CD4-positive, alpha-beta T cell treated with Interleukin-10 for 1 hour (primary cell): ENCODE measurements at regions not wholly inside any gene's neighbourhood (a gene's known extent, or its start where the extent isn't known, plus 50 kb on each side); places are given as distances from the start of the nearest gene placed in this dataset.

ENCODE experiments used
- DNase-seq: peaks from one replicate; pipeline ENCODE4 v3.0.0-alpha.2; 2020

DNA sequence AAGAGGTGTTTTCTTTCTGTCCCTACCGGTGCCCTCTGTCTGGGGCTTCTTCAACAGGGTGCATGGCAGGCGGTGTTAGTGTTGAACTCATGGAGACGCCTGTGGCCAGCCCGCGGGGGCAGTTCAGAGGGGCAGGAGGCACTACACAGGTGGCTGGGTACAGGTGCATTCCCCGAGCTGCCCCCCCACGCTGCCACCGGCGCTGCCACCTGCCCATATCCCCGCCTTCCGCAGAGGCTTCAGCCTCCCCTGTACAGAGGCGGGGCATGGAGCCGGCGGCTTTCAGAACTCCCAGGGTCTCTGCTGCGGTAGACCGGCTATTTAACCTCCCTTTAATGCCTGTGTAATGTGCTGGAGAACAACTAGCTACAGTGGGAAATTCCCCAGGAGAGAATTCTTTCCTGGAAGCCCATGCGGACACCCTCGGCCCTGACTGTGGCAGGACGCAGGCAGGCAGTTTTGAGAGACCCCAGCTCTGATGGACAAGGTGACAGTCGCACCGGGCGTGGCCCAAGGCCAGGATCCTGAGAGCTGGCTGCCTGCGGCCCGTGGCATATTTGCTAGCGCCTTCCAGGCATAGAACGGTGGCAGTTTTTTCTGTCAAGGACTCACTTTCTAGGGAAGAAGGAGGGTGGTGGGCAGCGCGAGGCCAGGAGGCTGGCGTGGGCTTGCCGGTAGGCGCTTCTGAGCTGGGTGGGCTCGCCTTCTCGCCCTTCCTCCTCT lies 53.7 kb upstream of the ZNF32 start:
- no peak for DNase-seq

DNA sequence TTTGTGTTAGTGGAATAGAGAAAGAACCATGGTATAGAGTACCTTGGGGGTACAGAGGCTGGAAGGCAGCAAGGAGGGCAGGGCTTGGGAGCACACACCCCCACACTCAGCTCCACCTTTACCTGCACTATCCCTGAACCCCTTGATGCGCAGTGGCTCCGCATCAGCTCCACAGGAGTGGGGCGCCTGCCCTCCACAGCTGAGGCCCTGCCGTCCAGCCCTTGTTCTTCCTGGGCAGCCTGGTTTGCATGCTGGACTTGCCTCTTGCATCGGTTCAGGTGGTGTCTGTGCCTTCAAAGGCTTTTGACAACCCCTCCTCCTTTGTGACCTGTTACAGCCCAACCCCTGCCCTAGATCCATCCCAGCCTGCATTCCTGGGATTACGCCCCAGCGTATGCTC lies 52.6 kb upstream of the ZNF32 start:
- no peak for DNase-seq

DNA sequence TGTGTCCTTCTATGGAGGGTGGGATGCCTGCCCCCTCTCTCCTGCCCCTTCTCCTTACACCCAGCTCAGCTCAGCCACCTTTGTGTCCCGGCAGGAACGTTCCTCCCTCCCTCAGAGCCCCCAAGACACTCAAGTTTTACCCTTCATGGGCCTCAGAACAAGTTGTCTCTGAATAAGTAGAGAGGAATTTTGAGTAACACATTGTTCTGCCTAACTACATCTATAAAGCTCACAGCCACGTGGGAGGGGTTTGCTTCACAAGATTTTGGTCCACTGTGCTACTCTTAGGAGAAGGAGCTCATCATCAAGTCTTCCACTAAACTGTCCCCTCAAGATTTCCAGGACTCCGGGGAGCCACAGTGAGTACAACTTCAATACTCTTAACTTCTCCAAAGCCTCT lies 51.6 kb upstream of the ZNF32 start:
- DNase-seq, result no peak

DNA sequence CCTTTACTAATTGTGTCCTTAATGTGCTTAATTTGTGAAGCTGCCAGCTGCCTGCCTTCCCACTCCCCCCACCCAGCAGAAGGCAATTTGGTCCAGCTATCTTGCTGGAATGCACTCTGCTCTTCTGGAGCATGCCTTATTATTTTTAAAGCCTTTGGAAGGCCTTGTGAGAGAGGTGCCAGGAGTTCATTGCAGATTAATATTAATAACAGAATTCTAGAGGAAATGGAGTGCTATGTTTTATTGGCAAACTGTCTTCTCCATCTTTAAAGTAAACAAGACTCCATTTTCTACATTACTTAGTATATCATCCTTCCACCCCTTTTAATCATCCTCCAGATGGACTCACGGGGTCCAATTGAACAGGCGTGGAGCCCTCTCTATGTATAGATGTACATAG lies 50.8 kb upstream of the ZNF32 start:
- no peak for DNase-seq
